ENCODE measurements at regions not wholly inside any gene's neighbourhood (a gene's known extent, or its start where the extent isn't known, plus 50 kb on each side); places are given as distances from the start of the nearest gene placed in this dataset.

GRCh38 chr9:88936132-88936531 is 55.1 kb upstream of the S1PR3 start:
- no peak for DNase-seq

- no peak for DNase-seq
Measured at GRCh38 chr9:88936668-88937067, 54.6 kb upstream of the S1PR3 start.

DNA sequence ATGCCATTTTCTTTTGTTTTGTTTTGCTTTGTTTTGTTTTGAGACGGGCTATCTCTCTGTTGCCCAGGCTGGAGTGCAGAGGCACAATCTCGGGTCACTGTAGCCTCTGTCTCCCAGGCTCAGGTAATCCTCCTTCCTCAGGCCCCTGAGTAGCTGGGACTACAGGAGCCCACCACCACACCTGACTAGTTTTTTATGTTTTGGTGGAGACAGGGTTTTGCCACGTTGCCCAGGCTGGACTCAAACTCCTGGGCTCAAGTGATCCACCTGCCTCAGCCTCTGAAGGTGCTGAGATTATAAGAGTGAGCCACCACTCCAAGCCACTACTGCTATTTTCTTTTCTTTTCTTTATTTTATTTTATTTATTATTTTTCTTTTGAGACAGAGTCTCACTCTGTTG is 54.0 kb upstream of the S1PR3 start:
- no peak for DNase-seq

DNA sequence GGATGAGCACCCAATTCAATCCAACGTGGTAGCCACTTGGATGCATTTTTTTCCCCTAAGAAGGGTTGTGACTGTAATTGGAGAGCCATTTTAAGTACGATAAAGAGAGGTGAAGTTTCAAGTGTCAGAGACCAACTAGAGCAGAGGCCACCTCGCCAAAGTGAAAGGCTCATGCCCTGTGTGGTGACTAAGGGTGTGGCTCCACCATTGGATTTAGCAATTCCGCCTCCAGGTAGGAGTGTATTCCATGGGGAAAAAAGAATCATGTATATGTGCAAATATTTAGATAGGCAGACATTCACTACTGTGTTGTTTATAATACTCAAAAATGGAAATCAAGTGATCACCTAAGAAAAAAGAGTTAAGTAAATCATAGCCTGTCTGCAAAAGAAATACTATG is 53.1 kb upstream of the S1PR3 start:
- DNase-seq = no peak

Measured in hematopoietic multipotent progenitor cell treated with erythropoietin and hydrocortisone succinate and interleukin-3 and kit ligand, for 6 days (in vitro differentiated cells).